Stimulated activated memory B cell treated with anti-CD40 and anti-IgM and Interleukin-4, amounts not matched to agents 10 μg/mL and 1 μg/mL and 100 μg/mL, for 72 hours (primary cell): ENCODE measurements at regions not wholly inside any gene's neighbourhood (a gene's known extent, or its start where the extent isn't known, plus 50 kb on each side); places are given as distances from the start of the nearest gene placed in this dataset.
"Not testable (repeated sequence)": the region's sequence is repeated elsewhere in the genome, so short reads cannot be mapped to it uniquely, and the experiment has no call there.

ENCODE experiments used
- ATAC-seq: fragments of 150-1000 bp; cut with Tn5 transposase; 2 replicates; pipeline ENCODE4 v1.10.0; 2021
- H3K27ac Mint-ChIP-seq: one replicate; pipeline ENCODE4 v1.8.0; 2022; ENCODE audit warnings: mild to moderate bottlenecking, mixed read lengths
- H3K27me3 Mint-ChIP-seq: one replicate; pipeline ENCODE4 v1.8.0; 2022; ENCODE audit warnings: mixed read lengths
- H3K36me3 Mint-ChIP-seq: one replicate; pipeline ENCODE4 v1.8.0; 2022; ENCODE audit warnings: mixed read lengths
- H3K4me1 Mint-ChIP-seq: one replicate; pipeline ENCODE4 v1.8.0; 2022; ENCODE audit warnings: mixed read lengths
- H3K4me3 Mint-ChIP-seq: one replicate; pipeline ENCODE4 v1.8.0; 2022; ENCODE audit warnings: mild to moderate bottlenecking, moderate library complexity, mixed read lengths
- H3K9me3 Mint-ChIP-seq: one replicate; pipeline ENCODE4 v1.8.0; 2022; ENCODE audit warnings: mixed read lengths

- no peaks in the 10 kb centered on the region for H3K9me3 Mint-ChIP-seq
- peaks cover 28% of the 10 kb centered on the region for H3K4me1 Mint-ChIP-seq
- no peak for ATAC-seq
- H3K27ac Mint-ChIP-seq = no peak overlapping the region
- H3K27me3 Mint-ChIP-seq = peaks cover 95% of the 10 kb centered on the region
- H3K4me3 Mint-ChIP-seq = no peak overlapping the region
- H3K36me3 Mint-ChIP-seq = no peaks in the 10 kb centered on the region
Observed at GRCh38 chr7:155383756-155384491, 74.0 kb upstream of the EN2 start.

- Mint-ChIP-seq H3K27me3 (peaks cover 92% of the 10 kb centered on the region), H3K36me3 (no peaks in the 10 kb centered on the region), H3K27ac (no peak overlapping the region), H3K9me3 (no peaks in the 10 kb centered on the region), H3K4me1 (peaks cover 25% of the 10 kb centered on the region), H3K4me3 (no peak overlapping the region)
- no peak for ATAC-seq
Observed at GRCh38 chr7:155384751-155385150, 73.2 kb upstream of the EN2 start.

GRCh38 chr7:155385182-155385581, 72.7 kb upstream of the EN2 start:
- ATAC-seq, H3K4me3 Mint-ChIP-seq, H3K36me3 Mint-ChIP-seq, H3K9me3 Mint-ChIP-seq, H3K27ac Mint-ChIP-seq: not testable (repeated sequence)
- peaks cover 92% of the 10 kb centered on the region for H3K27me3 Mint-ChIP-seq
- peaks cover 21% of the 10 kb centered on the region for H3K4me1 Mint-ChIP-seq

GRCh38 chr7:155386608-155387007, 71.3 kb upstream of the EN2 start:
- Mint-ChIP-seq H3K27me3 (peaks cover 82% of the 10 kb centered on the region), H3K27ac (no peak overlapping the region), H3K9me3 (no peaks in the 10 kb centered on the region), H3K4me3 (no peak overlapping the region), H3K4me1 (peaks cover 7% of the 10 kb centered on the region), H3K36me3 (no peaks in the 10 kb centered on the region)
- no peak for ATAC-seq

- Mint-ChIP-seq H3K4me1 (peaks cover 2% of the 10 kb centered on the region), H3K9me3 (no peaks in the 10 kb centered on the region), H3K4me3 (no peak overlapping the region), H3K27me3 (peaks cover 80% of the 10 kb centered on the region), H3K36me3 (no peaks in the 10 kb centered on the region), H3K27ac (no peak overlapping the region)
- ATAC-seq = no peak
Observed at GRCh38 chr7:155387066-155387620, 70.8 kb upstream of the EN2 start.

- Mint-ChIP-seq H3K27ac (no peak overlapping the region), H3K4me1 (no peaks in the 10 kb centered on the region), H3K9me3 (no peaks in the 10 kb centered on the region), H3K4me3 (no peak overlapping the region), H3K36me3 (no peaks in the 10 kb centered on the region), H3K27me3 (peaks cover 84% of the 10 kb centered on the region)
- no peak for ATAC-seq
Observed at GRCh38 chr7:155388561-155388960, 69.4 kb upstream of the EN2 start.

GRCh38 chr7:155391414-155391813, 66.5 kb upstream of the EN2 start:
- Mint-ChIP-seq H3K27me3 (peaks cover 78% of the 10 kb centered on the region), H3K9me3 (no peaks in the 10 kb centered on the region), H3K27ac (no peak overlapping the region), H3K4me1 (no peaks in the 10 kb centered on the region), H3K4me3 (no peak overlapping the region), H3K36me3 (no peaks in the 10 kb centered on the region)
- ATAC-seq = no peak

GRCh38 chr7:155392726-155393570, 65.0 kb upstream of the EN2 start:
- H3K4me1 Mint-ChIP-seq = no peaks in the 10 kb centered on the region
- no peak overlapping the region for H3K4me3 Mint-ChIP-seq
- no peaks in the 10 kb centered on the region for H3K9me3 Mint-ChIP-seq
- no peak overlapping the region for H3K27ac Mint-ChIP-seq
- H3K36me3 Mint-ChIP-seq = no peaks in the 10 kb centered on the region
- no peak for ATAC-seq
- H3K27me3 Mint-ChIP-seq = peaks cover 74% of the 10 kb centered on the region

GRCh38 chr7:155394413-155394812, 63.5 kb upstream of the EN2 start:
- Mint-ChIP-seq H3K4me3 (no peak overlapping the region), H3K36me3 (no peaks in the 10 kb centered on the region), H3K27me3 (peaks cover 68% of the 10 kb centered on the region), H3K4me1 (no peaks in the 10 kb centered on the region), H3K27ac (no peak overlapping the region), H3K9me3 (no peaks in the 10 kb centered on the region)
- ATAC-seq = no peak

GRCh38 chr7:155395176-155395797, 62.6 kb upstream of the EN2 start:
- no peaks in the 10 kb centered on the region for H3K9me3 Mint-ChIP-seq
- peaks cover 70% of the 10 kb centered on the region for H3K27me3 Mint-ChIP-seq
- no peak overlapping the region for H3K4me3 Mint-ChIP-seq
- H3K4me1 Mint-ChIP-seq = no peaks in the 10 kb centered on the region
- no peak for ATAC-seq
- no peak overlapping the region for H3K27ac Mint-ChIP-seq
- H3K36me3 Mint-ChIP-seq = no peaks in the 10 kb centered on the region

- H3K4me3 Mint-ChIP-seq = no peak overlapping the region
- no peak for ATAC-seq
- no peaks in the 10 kb centered on the region for H3K4me1 Mint-ChIP-seq
- no peaks in the 10 kb centered on the region for H3K9me3 Mint-ChIP-seq
- no peak overlapping the region for H3K27ac Mint-ChIP-seq
- H3K36me3 Mint-ChIP-seq = no peaks in the 10 kb centered on the region
- H3K27me3 Mint-ChIP-seq = peaks cover 73% of the 10 kb centered on the region
Observed at GRCh38 chr7:155396661-155397060, 61.3 kb upstream of the EN2 start.

- H3K4me3 Mint-ChIP-seq, H3K27ac Mint-ChIP-seq, ATAC-seq, H3K4me1 Mint-ChIP-seq, H3K36me3 Mint-ChIP-seq, H3K9me3 Mint-ChIP-seq: not testable (repeated sequence)
- H3K27me3 Mint-ChIP-seq = peaks cover 74% of the 10 kb centered on the region
Observed at GRCh38 chr7:155397758-155398714, 59.9 kb upstream of the EN2 start.

- H3K4me3 Mint-ChIP-seq = no peak overlapping the region
- no peaks in the 10 kb centered on the region for H3K4me1 Mint-ChIP-seq
- peaks cover 79% of the 10 kb centered on the region for H3K27me3 Mint-ChIP-seq
- H3K36me3 Mint-ChIP-seq = no peaks in the 10 kb centered on the region
- H3K9me3 Mint-ChIP-seq = no peaks in the 10 kb centered on the region
- no peak overlapping the region for H3K27ac Mint-ChIP-seq
- ATAC-seq = no peak
Observed at GRCh38 chr7:155398944-155399343, 59.0 kb upstream of the EN2 start.

- H3K27me3 Mint-ChIP-seq = peaks cover 81% of the 10 kb centered on the region
- H3K36me3 Mint-ChIP-seq = no peaks in the 10 kb centered on the region
- H3K4me3 Mint-ChIP-seq = no peak overlapping the region
- no peak for ATAC-seq
- no peaks in the 10 kb centered on the region for H3K4me1 Mint-ChIP-seq
- no peak overlapping the region for H3K27ac Mint-ChIP-seq
- no peaks in the 10 kb centered on the region for H3K9me3 Mint-ChIP-seq
Observed at GRCh38 chr7:155399577-155399976, 58.4 kb upstream of the EN2 start.
